Left renal pelvis (tissue), 4 donors: ENCODE measurements at regions not wholly inside any gene's neighbourhood (a gene's known extent, or its start where the extent isn't known, plus 50 kb on each side); places are given as distances from the start of the nearest gene placed in this dataset.

Experiments used
- DNase-seq, 4 donors: peaks; one replicate each; pipeline ENCODE4 v3.0.0-alpha.2; 2013; ENCODE audit warnings: low read depth in 4 of 4, low spot score in 3 of 4

GRCh38 chr18:67381608-67382150 lies 134.8 kb downstream of the DSEL start:
- no peak for DNase-seq

GRCh38 chr18:67380867-67381266 lies 135.7 kb downstream of the DSEL start:
- no peak for DNase-seq

- DNase-seq = no peak
These were observed 136.5 kb downstream of the DSEL start for GRCh38 chr18:67379981-67380380.

- no peak for DNase-seq
These were observed 140.1 kb downstream of the DSEL start for GRCh38 chr18:67376372-67376771.

GRCh38 chr18:67373636-67374035 lies 142.9 kb downstream of the DSEL start:
- DNase-seq = no peak

- DNase-seq = no peak
These were observed 149.0 kb downstream of the DSEL start for GRCh38 chr18:67367540-67367939.

GRCh38 chr18:67363694-67364093 lies 152.8 kb downstream of the DSEL start:
- DNase-seq = no peak

- DNase-seq = no peak
These were observed 153.6 kb downstream of the DSEL start for GRCh38 chr18:67362906-67363305.

- no peak for DNase-seq
These were observed 156.4 kb downstream of the DSEL start for GRCh38 chr18:67359873-67360838.

- no peak for DNase-seq
These were observed 157.6 kb downstream of the DSEL start for GRCh38 chr18:67358947-67359346.

GRCh38 chr18:67354692-67355091 lies 161.8 kb downstream of the DSEL start:
- DNase-seq = no peak

- DNase-seq = no peak
These were observed 162.4 kb downstream of the DSEL start for GRCh38 chr18:67354091-67354490.

GRCh38 chr18:67347438-67347837 lies 169.1 kb downstream of the DSEL start:
- DNase-seq = no peak

GRCh38 chr18:67342159-67342558 lies 174.4 kb downstream of the DSEL start:
- no peak for DNase-seq

GRCh38 chr18:67337696-67338095 lies 178.8 kb downstream of the DSEL start:
- DNase-seq = no peak

GRCh38 chr18:67331857-67332256 lies 184.7 kb downstream of the DSEL start:
- DNase-seq = no peak

GRCh38 chr18:67319109-67319508 lies 197.4 kb downstream of the DSEL start:
- no peak for DNase-seq

GRCh38 chr18:67318651-67319050 lies 197.9 kb downstream of the DSEL start:
- DNase-seq = no peak

GRCh38 chr18:67310826-67311225 lies 205.7 kb downstream of the DSEL start:
- DNase-seq = no peak

GRCh38 chr18:67308819-67309218 lies 207.7 kb downstream of the DSEL start:
- no peak for DNase-seq

- no peak for DNase-seq
These were observed 211.1 kb downstream of the DSEL start for GRCh38 chr18:67305466-67305865.

- no peak for DNase-seq
These were observed 214.5 kb downstream of the DSEL start for GRCh38 chr18:67302043-67302442.
